ENCODE measurements at regions not wholly inside any gene's neighbourhood (a gene's known extent, or its start where the extent isn't known, plus 50 kb on each side); places are given as distances from the start of the nearest gene placed in this dataset.

GRCh38 chr18:40235836-40236235 lies 1719.2 kb upstream of the PIK3C3 start:
- TF ChIP-seq POLR2AphosphoS5 (IDR thresholded peaks at IDR 0.05; ENCODE audit: insufficient read depth, low read depth, low read length) (no peak), CTCF (IDR thresholded peaks at IDR 0.05; ENCODE audit: extremely low read depth in 1 of 2, insufficient read depth in 1 of 2, low read depth in 1 of 2, low read length in 2 of 2) (no peak)

All from endothelial cell of umbilical vein (primary cell).